SU-DHL-6 (cell line): ENCODE measurements at regions not wholly inside any gene's neighbourhood (a gene's known extent, or its start where the extent isn't known, plus 50 kb on each side); places are given as distances from the start of the nearest gene placed in this dataset.

Experiments
- H2AFZ ChIP-seq: fragments of 200-600 bp; sonication (generic); 2 replicates; pipeline ENCODE4 v1.6.1; 2014; ENCODE audit warnings: low read depth, mild to moderate bottlenecking, moderate library complexity, mixed read lengths, antibody characterized with exemption, low read length; ENCODE audit not compliant: severe bottlenecking
- H3F3A ChIP-seq: fragments of 200-600 bp; shearing (Covaris generic); 2 replicates; pipeline ENCODE4 v1.6.0; 2016; ENCODE audit warnings: antibody characterized with exemption, mild to moderate bottlenecking; ENCODE audit not compliant: insufficient read depth
- H3K27ac ChIP-seq: fragments of 200-600 bp; sonication (generic); 2 replicates; pipeline ENCODE4 v1.5.1; 2016; ENCODE audit warnings: low read depth, mild to moderate bottlenecking, low read length, moderate library complexity, mixed read lengths
- H3K27me3 ChIP-seq: fragments of 200-600 bp; sonication (generic), shearing (Covaris generic); 2 replicates; pipeline ENCODE4 v1.6.0; 2014; ENCODE audit warnings: mild to moderate bottlenecking, low read length
- H3K36me3 ChIP-seq: fragments of 200-600 bp; sonication (generic); 2 replicates; pipeline ENCODE4 v1.6.1; 2014; ENCODE audit warnings: mild to moderate bottlenecking, low read length, mixed read lengths
- H3K4me2 ChIP-seq: fragments of 300-600, 200-600 bp; shearing (Covaris generic), sonication (generic); 2 replicates; pipeline ENCODE4 v1.6.0; 2014; ENCODE audit warnings: low read length, low read depth, mild to moderate bottlenecking; ENCODE audit not compliant: poor library complexity, severe bottlenecking
- H3K4me3 ChIP-seq: fragments of 200-600 bp; sonication (generic); 2 replicates; pipeline ENCODE4 v1.5.1; 2014; ENCODE audit warnings: antibody characterized with exemption, low read length, mild to moderate bottlenecking, mixed read lengths; ENCODE audit not compliant: insufficient read depth, poor library complexity, severe bottlenecking
- H3K79me2 ChIP-seq: fragments of 200-600 bp; sonication (generic); 2 replicates; pipeline ENCODE4 v1.6.1; 2014; ENCODE audit warnings: mild to moderate bottlenecking, low read length, moderate library complexity; ENCODE audit not compliant: insufficient read depth
- H3K9ac ChIP-seq: fragments of 200-600 bp; sonication (generic); 2 replicates; pipeline ENCODE4 v1.7.0; 2014; ENCODE audit warnings: mild to moderate bottlenecking, low read length
- H3K9me2 ChIP-seq: fragments of 200-600 bp; sonication (generic); replicated peaks from 2 replicates; pipeline ENCODE4 v1.6.1; 2014; ENCODE audit warnings: low read length; ENCODE audit not compliant: insufficient read depth
- H3K9me3 ChIP-seq: fragments of 200-600 bp; sonication (generic); 2 replicates; pipeline ENCODE4 v1.6.1; 2014; ENCODE audit warnings: low read length, mixed read lengths; ENCODE audit not compliant: insufficient read depth
- H4K20me1 ChIP-seq: fragments of 200-600 bp; sonication (generic); 2 replicates; pipeline ENCODE4 v1.6.1; 2014; ENCODE audit warnings: low read depth, mild to moderate bottlenecking, antibody characterized with exemption, low read length, moderate library complexity, mixed read lengths
- CTCF ChIP-seq: fragments of 200-600 bp; sonication (generic); IDR thresholded peaks from one replicate; pipeline ENCODE4 v1.5.1; 2017; ENCODE audit warnings: antibody characterized with exemption, mild to moderate bottlenecking, low read length, moderate library complexity; ENCODE audit not compliant: insufficient read depth, poor library complexity, severe bottlenecking
- EZH2phosphoT487 ChIP-seq: fragments of 200-600 bp; sonication (generic), shearing (Covaris generic); conservative IDR thresholded peaks from 2 replicates; pipeline ENCODE4 v1.6.1; 2018; ENCODE audit warnings: mild to moderate bottlenecking, antibody characterized with exemption, low read length, moderate library complexity, mixed read lengths

- no peaks in the 10 kb centered on the region for H3K27me3 ChIP-seq
- no peaks in the 10 kb centered on the region for H3F3A ChIP-seq
These were observed 277.7 kb downstream of the TMA16 start for GRCh38 chr4:163772238-163772637.

GRCh38 chr4:163773940-163774339 lies 279.4 kb downstream of the TMA16 start:
- no peaks in the 10 kb centered on the region for H3K79me2 ChIP-seq
- H3K9ac ChIP-seq: no peak overlapping the region
- H3F3A ChIP-seq: no peaks in the 10 kb centered on the region
- H2AFZ ChIP-seq: no peak overlapping the region
- no peak overlapping the region for H3K4me3 ChIP-seq
- no peak for TF ChIP-seq CTCF
- no peak for TF ChIP-seq EZH2phosphoT487
- H3K27me3 ChIP-seq: no peaks in the 10 kb centered on the region
- H4K20me1 ChIP-seq: no peaks in the 10 kb centered on the region
- no peak overlapping the region for H3K27ac ChIP-seq
- no peaks in the 10 kb centered on the region for H3K9me3 ChIP-seq
- H3K4me2 ChIP-seq: no peak overlapping the region
- no peaks in the 10 kb centered on the region for H3K36me3 ChIP-seq
- no peaks in the 10 kb centered on the region for H3K9me2 ChIP-seq

More at GRCh38 chr4:163772238-163772637, 277.7 kb downstream of the TMA16 start:
- Histone ChIP-seq H3K4me3 (no peak overlapping the region), H3K9me3 (no peaks in the 10 kb centered on the region), H3K79me2 (no peaks in the 10 kb centered on the region), H3K9ac (no peak overlapping the region), H4K20me1 (no peaks in the 10 kb centered on the region), H3K27ac (no peak overlapping the region), H2AFZ (no peak overlapping the region), H3K4me2 (no peak overlapping the region), H3K36me3 (no peaks in the 10 kb centered on the region), H3K9me2 (no peaks in the 10 kb centered on the region)
- no peak for TF ChIP-seq EZH2phosphoT487
- no peak for TF ChIP-seq CTCF

GRCh38 chr4:163776957-163777356 lies 282.5 kb downstream of the TMA16 start:
- no peak overlapping the region for H2AFZ ChIP-seq
- H3F3A ChIP-seq: no peaks in the 10 kb centered on the region
- no peak for TF ChIP-seq EZH2phosphoT487
- no peak for TF ChIP-seq CTCF
- H3K27me3 ChIP-seq: no peaks in the 10 kb centered on the region
- H3K9me2 ChIP-seq: no peaks in the 10 kb centered on the region
- H3K79me2 ChIP-seq: no peaks in the 10 kb centered on the region
- no peaks in the 10 kb centered on the region for H3K9me3 ChIP-seq
- no peak overlapping the region for H3K9ac ChIP-seq
- H4K20me1 ChIP-seq: no peaks in the 10 kb centered on the region
- H3K4me3 ChIP-seq: no peak overlapping the region
- no peak overlapping the region for H3K4me2 ChIP-seq
- H3K27ac ChIP-seq: no peak overlapping the region
- no peaks in the 10 kb centered on the region for H3K36me3 ChIP-seq
